Uterus (tissue), 2 donors: ENCODE measurements at regions not wholly inside any gene's neighbourhood (a gene's known extent, or its start where the extent isn't known, plus 50 kb on each side); places are given as distances from the start of the nearest gene placed in this dataset.

Experiments
- POLR2A ChIP-seq, 2 donors: fragments of 450-650 bp; IDR thresholded peaks; one replicate each; pipeline ENCODE4 v1.6.1; 2016; ENCODE audit warnings: antibody characterized with exemption in 2 of 2, mild to moderate bottlenecking in 1 of 2, moderate library complexity in 1 of 2
- TF ChIP-seq, protein P1 (sequence below), 4 experiments: fragments of 200-600 bp in 2 of 4; fragments of 450-650 bp in 2 of 4; sonication (generic) in 2 of 4; IDR thresholded peaks; one replicate each; pipeline ENCODE4 v1.5.1; 2016 to 2019; ENCODE audit warnings: antibody characterized with exemption in 4 of 4, mild to moderate bottlenecking in 2 of 4, moderate library complexity in 1 of 4

- TF ChIP-seq, protein P1, sequence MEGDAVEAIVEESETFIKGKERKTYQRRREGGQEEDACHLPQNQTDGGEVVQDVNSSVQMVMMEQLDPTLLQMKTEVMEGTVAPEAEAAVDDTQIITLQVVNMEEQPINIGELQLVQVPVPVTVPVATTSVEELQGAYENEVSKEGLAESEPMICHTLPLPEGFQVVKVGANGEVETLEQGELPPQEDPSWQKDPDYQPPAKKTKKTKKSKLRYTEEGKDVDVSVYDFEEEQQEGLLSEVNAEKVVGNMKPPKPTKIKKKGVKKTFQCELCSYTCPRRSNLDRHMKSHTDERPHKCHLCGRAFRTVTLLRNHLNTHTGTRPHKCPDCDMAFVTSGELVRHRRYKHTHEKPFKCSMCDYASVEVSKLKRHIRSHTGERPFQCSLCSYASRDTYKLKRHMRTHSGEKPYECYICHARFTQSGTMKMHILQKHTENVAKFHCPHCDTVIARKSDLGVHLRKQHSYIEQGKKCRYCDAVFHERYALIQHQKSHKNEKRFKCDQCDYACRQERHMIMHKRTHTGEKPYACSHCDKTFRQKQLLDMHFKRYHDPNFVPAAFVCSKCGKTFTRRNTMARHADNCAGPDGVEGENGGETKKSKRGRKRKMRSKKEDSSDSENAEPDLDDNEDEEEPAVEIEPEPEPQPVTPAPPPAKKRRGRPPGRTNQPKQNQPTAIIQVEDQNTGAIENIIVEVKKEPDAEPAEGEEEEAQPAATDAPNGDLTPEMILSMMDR (IDR thresholded peaks at IDR 0.05): no peak
- TF ChIP-seq POLR2A (IDR thresholded peaks at IDR 0.05): no peak
These were observed 167.5 kb upstream of the TSHZ2 start for GRCh38 chr20:52804497-52805295.
